GM13977 (cell line): ENCODE measurements at regions not wholly inside any gene's neighbourhood (a gene's known extent, or its start where the extent isn't known, plus 50 kb on each side); places are given as distances from the start of the nearest gene placed in this dataset.
"Not testable (repeated sequence)": the region's sequence is repeated elsewhere in the genome, so short reads cannot be mapped to it uniquely, and the experiment has no call there.

ENCODE experiments used
- DNase-seq: peaks from one replicate; pipeline ENCODE4 v3.0.0; 2012; ENCODE audit warnings: low spot score
- in situ Hi-C: fragments of 300-500 bp; cut with MboI; formaldehyde crosslinking; loops from one replicate; pipeline ENCODE4 v1.12.0; 2022; ENCODE audit warnings: low sequenced_read_pairs, low pct_unique_long_range_greater_than_20kb, mixed read lengths, inconsistent platforms; ENCODE audit not compliant: unreplicated experiment
- TF ChIP-seq, protein P1 (sequence below): IDR thresholded peaks from 2 replicates; pipeline ENCODE4 v1.5.1; 2012; ENCODE audit warnings: mild to moderate bottlenecking, control low read depth; ENCODE audit not compliant: insufficient read depth; ENCODE audit errors: extremely low read depth, missing control alignments

DNA sequence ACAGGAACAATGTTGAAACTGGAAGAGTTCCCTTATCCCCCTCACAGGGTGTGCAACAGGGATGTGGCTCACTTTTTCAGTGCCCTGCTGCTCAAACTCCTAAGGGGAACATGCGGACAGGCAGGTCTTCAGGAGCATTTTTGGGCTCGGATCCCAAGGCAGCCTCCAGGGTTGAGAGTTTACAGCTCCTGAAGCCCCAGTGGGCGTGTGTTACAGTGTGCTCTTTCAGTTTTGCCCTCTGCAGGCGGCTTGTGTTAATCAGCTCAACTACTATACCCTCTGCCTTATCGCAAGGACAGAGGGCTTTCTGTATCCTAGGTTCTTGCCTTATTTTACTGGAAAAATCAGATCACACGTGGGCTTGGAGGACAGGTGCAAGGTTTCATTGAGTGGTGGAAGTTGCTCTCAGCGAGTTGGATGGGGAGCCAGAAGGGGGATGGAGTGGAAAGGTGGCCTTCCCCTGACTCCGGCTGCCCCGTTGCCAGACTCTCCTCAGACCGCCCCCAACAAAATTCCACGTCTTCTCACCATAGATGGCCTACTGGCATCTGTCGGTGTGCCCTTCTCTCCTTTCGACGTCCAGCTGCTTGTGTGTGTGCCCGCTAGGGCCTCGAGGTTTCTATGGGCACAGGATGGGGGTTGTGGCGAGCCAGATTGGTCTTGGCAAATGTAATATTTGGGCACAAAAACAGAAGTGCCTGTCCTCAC, 541.9 kb downstream of the TMX3 start:
- TF ChIP-seq, protein P1, sequence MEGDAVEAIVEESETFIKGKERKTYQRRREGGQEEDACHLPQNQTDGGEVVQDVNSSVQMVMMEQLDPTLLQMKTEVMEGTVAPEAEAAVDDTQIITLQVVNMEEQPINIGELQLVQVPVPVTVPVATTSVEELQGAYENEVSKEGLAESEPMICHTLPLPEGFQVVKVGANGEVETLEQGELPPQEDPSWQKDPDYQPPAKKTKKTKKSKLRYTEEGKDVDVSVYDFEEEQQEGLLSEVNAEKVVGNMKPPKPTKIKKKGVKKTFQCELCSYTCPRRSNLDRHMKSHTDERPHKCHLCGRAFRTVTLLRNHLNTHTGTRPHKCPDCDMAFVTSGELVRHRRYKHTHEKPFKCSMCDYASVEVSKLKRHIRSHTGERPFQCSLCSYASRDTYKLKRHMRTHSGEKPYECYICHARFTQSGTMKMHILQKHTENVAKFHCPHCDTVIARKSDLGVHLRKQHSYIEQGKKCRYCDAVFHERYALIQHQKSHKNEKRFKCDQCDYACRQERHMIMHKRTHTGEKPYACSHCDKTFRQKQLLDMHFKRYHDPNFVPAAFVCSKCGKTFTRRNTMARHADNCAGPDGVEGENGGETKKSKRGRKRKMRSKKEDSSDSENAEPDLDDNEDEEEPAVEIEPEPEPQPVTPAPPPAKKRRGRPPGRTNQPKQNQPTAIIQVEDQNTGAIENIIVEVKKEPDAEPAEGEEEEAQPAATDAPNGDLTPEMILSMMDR: no peak
- no peak for DNase-seq
- in situ Hi-C loops: no loop called here

DNA sequence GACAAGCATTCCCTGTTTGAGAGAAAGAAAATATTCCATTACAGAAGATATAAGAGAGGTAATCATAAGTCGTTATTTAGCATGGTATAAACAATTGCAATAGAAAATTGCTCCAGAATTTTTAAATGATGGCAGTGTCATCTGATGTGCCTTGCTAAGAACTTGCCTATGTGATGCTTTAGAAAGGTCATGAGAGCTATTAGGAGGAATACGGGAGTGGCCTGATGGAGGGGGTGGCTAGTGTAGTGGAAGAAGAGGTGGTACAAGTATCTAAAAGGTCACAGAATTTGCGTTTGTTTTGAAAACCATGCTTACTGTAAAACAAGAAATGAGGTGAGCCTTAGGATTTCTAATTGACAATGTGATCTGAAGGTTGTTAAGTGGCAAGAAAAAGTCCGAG, 550.0 kb downstream of the TMX3 start:
- in situ Hi-C loops: no loop called here
- TF ChIP-seq, protein P1: no peak
- no peak for DNase-seq

DNA sequence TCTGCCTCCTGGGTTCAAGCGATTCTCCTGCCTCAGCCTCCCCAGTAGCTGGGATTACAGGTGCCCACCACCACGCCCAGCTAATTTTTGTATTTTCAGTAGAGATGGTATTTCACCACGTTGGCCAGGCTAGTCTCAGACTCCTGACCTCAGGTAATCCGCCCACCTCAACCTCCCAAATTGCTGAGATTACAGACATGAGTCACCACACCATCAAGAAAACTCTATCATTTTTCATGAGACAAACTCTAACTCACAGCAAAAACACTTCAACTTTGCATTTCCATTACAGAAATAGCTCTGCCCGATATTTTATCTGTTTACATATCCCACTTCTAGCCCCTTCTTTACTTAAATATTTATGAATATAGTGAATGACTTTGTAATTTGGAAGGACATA, 561.1 kb downstream of the TMX3 start:
- in situ Hi-C loops: not testable (repeated sequence)

DNA sequence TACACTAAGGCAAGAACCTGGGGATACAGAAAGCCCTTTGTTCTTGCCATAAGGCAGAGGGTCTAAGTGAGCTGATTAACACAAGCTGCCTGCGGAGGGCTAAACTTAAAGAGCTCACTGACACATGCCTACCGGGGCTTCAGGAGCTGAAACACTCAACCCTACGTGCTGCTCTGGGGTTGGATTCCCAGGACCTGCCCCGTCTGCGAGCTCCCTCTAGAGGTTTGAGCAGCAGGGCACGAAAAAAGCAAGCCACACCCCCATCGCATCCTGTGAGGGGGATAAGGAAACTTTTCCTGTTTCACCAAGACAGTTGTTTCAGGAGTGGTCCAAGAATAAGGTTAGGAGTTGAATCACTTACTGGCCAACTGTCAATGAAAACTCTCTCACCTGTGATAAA, 562.1 kb downstream of the TMX3 start:
- in situ Hi-C loops: no loop called here
- TF ChIP-seq, protein P1: peak; percentile 13
- no peak for DNase-seq

More for the DNA sequence above, 561.1 kb downstream of the TMX3 start:
- DNase-seq: not testable (repeated sequence)

DNA sequence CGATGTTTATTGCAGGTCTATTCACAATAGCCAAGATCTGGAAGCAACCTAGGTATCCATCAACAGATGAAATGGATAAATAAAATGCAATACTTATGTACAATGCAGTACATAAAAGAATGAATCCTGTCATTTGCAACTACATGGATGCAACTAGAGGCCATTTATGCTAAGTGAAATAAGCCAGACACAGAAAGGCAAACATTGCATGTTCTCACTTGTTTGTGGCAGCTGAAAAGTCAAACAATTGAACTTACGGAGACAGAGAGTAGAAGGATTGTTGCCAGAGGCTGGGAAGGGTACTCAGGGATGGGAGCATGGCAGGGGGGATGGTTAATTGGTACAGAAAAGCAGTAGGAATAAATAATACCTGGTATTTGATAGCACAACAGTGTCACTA, 563.9 kb downstream of the TMX3 start:
- DNase-seq: no peak

DNA sequence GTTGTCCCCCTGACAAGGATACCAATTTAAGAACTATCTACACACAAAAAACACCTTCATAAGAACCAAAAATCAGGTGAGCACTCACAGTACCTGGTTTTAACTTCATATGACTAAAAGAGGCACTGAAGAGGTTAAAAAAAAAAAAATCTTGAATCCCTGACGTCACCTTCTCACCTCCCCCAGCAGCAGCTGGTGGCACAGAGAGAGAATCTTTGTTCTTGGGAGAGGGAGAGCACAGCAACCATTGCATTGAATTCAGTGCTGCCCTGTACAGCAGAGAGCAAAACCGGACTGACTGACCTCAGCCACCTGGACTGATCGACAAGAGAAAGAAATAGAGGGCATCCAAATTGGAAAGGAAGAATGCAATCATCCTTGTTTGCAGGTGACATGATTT, 566.0 kb downstream of the TMX3 start:
- in situ Hi-C loops: no loop called here
- DNase-seq: no peak
- TF ChIP-seq, protein P1: no peak

More for the DNA sequence above, 563.9 kb downstream of the TMX3 start:
- TF ChIP-seq, protein P1: no peak
- in situ Hi-C loops: no loop called here

DNA sequence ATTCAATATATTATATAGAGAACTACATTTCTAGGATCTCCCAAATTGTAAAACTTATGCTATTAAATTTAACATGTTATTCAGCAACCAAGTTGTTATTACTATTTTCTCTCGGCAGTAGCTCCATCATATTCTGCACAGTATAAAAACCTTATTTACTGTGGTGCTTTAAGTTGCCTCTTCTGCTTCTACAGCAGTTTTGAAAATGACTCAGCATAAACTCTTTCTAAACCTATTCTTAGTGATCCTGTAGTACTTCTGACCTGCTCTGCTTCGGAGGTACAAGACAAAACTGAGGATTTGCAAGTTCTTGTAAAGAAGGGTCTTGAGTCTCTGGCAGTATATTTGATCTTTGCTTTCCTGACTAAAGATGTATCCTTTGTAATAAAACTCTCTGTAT, 567.2 kb downstream of the TMX3 start:
- DNase-seq: no peak
- TF ChIP-seq, protein P1: no peak

More for the DNA sequence above, 567.2 kb downstream of the TMX3 start:
- in situ Hi-C loops: no loop called here
